SK-N-DZ (cell line): ENCODE measurements at regions not wholly inside any gene's neighbourhood (a gene's known extent, or its start where the extent isn't known, plus 50 kb on each side); places are given as distances from the start of the nearest gene placed in this dataset.
A peak's percentile ranks its signal among the peaks of the same experiment; 100 is the strongest.

ENCODE experiments used
- DNase-seq: peaks from one replicate; pipeline ENCODE4 v3.0.0-alpha.2; 2015; ENCODE audit warnings: low spot score

- no peak for DNase-seq
These were observed 409.7 kb upstream of the CDH8 start for GRCh38 chr16:62445909-62446308.

- no peak for DNase-seq
These were observed 388.0 kb upstream of the CDH8 start for GRCh38 chr16:62424206-62424605.

GRCh38 chr16:62408760-62409159 lies 372.5 kb upstream of the CDH8 start:
- no peak for DNase-seq

- DNase-seq, result no peak
These were observed 370.1 kb upstream of the CDH8 start for GRCh38 chr16:62406387-62406786.

- no peak for DNase-seq
These were observed 368.8 kb upstream of the CDH8 start for GRCh38 chr16:62404842-62405611.

GRCh38 chr16:62392698-62393097 lies 356.5 kb upstream of the CDH8 start:
- DNase-seq, result no peak

- no peak for DNase-seq
These were observed 355.7 kb upstream of the CDH8 start for GRCh38 chr16:62391940-62392339.

GRCh38 chr16:62391134-62391533 lies 354.9 kb upstream of the CDH8 start:
- no peak for DNase-seq

GRCh38 chr16:62390214-62390613 lies 354.0 kb upstream of the CDH8 start:
- DNase-seq, result no peak

- no peak for DNase-seq
These were observed 350.2 kb upstream of the CDH8 start for GRCh38 chr16:62386411-62386810.

- DNase-seq, result no peak
These were observed 347.7 kb upstream of the CDH8 start for GRCh38 chr16:62383941-62384340.

- DNase-seq, result peak; percentile 38
These were observed 334.2 kb upstream of the CDH8 start for GRCh38 chr16:62370445-62370844.

- peak; percentile 14 for DNase-seq
These were observed 327.3 kb upstream of the CDH8 start for GRCh38 chr16:62363501-62363900.

- DNase-seq, result no peak
These were observed 317.1 kb upstream of the CDH8 start for GRCh38 chr16:62353355-62353754.

GRCh38 chr16:62342216-62342615 lies 306.0 kb upstream of the CDH8 start:
- no peak for DNase-seq

- no peak for DNase-seq
These were observed 299.1 kb upstream of the CDH8 start for GRCh38 chr16:62335356-62335755.

- no peak for DNase-seq
These were observed 285.4 kb upstream of the CDH8 start for GRCh38 chr16:62321606-62322005.

- peak; percentile 77 for DNase-seq
These were observed 262.4 kb upstream of the CDH8 start for GRCh38 chr16:62298600-62298999.

GRCh38 chr16:62294213-62294972 lies 258.2 kb upstream of the CDH8 start:
- DNase-seq, result no peak

GRCh38 chr16:62288990-62289629 lies 252.9 kb upstream of the CDH8 start:
- no peak for DNase-seq

- DNase-seq, result no peak
These were observed 244.3 kb upstream of the CDH8 start for GRCh38 chr16:62280506-62280905.

- no peak for DNase-seq
These were observed 241.7 kb upstream of the CDH8 start for GRCh38 chr16:62277942-62278341.

GRCh38 chr16:62276637-62277036 lies 240.4 kb upstream of the CDH8 start:
- DNase-seq, result no peak
